HTR-8/SVneo (cell line): ENCODE measurements at regions not wholly inside any gene's neighbourhood (a gene's known extent, or its start where the extent isn't known, plus 50 kb on each side); places are given as distances from the start of the nearest gene placed in this dataset.

Experiments used
- DNase-seq: peaks from one replicate; pipeline ENCODE4 v3.0.0; 2011; ENCODE audit warnings: low spot score, mixed read lengths; ENCODE audit not compliant: insufficient read length
- FAIRE-seq: peaks from 2 replicates; lab custom pipeline; 2011; peaks lifted over from hg19 to GRCh38; lab: Jason Lieb, UNC

DNA sequence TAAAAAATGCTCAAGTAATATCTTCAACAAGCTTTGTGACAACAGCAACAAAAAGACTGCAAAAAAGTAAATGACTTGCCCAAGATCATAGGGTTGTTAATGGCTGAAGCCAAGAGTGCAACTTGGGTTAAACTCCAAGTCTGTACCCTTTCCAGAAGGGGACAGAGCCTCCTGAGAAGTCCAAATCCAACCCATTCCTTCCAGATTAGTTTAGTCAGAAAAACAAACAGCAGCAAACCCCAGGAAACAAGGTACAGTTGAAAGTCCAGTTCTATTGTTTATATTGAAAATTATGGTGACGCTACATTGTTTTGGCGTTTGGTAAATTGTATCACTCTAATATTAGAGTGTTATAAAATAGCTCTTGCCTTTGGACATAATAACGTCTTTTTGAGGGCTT is 239.9 kb downstream of the SPTSSA start:
- DNase-seq (no peak), FAIRE-seq (no peak)

DNA sequence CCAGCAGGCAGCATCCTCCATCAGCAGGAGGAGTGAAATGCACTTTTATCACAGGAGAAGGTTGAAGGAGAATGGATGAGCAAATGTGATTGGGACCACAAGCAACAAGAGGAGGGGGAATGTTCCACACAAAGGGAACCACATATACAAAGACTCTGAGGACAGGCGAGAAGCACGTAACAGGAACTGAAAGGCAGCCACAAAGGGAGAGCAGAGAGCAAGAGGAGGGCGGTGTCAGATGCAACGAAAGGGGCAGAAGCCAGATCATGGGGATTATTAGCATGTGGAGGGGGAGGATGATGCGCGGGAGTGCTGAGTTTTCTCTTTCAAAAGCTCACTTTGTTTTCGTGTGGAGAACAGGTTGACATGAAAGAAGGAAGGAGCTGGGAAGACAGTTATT is 241.1 kb downstream of the SPTSSA start:
- no peak for FAIRE-seq
- DNase-seq = no peak

DNA sequence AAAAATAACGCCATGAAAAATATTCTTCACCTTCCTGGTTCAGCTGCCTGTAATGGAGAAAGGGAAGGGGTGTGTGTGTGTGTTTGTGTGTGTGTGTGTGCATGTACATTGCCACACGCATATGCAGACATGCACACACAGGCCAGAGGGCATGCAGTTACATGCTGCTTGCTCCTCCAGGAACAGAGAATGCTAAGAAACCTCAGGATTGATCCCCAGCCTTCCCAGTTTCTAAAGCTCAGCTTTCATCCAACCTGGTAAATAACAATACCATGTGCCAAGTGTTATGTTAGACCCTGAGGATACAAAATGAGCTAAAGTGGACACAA is 241.7 kb downstream of the SPTSSA start:
- FAIRE-seq = no peak

DNA sequence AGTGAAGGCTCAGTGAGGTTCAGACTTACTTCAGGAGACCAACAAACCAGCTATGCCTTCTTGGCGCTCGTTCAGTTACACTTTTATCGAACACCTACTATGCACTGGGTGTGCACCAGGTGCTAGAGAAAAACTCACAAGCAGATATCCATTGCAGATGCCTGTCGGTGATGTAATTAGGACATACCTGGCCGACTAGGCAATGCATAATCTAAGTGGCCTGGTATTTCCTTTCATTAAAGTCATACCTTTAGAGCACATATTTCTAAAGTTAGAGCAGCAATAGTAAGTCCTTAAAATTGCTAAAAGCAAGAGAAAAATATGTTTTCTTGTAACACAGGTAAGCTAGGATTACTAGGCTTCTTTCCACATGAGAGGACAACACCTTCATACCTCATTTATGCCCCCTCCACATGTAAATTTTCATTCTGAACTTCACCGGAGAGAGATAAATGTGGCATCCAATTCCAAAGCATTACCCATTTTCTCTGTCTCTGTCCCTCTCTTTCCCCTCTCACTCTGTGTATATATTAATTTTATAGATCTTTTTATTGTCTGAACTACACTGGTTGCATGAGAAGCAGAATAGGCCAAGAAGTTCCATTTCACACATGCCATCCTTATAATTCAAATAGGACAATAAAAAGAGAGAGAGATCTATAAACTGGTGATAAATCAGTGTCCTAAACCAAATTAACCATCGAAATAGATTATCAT is 242.2 kb downstream of the SPTSSA start:
- FAIRE-seq (no peak), DNase-seq (no peak)

More for the DNA sequence above, 241.7 kb downstream of the SPTSSA start:
- DNase-seq = no peak

DNA sequence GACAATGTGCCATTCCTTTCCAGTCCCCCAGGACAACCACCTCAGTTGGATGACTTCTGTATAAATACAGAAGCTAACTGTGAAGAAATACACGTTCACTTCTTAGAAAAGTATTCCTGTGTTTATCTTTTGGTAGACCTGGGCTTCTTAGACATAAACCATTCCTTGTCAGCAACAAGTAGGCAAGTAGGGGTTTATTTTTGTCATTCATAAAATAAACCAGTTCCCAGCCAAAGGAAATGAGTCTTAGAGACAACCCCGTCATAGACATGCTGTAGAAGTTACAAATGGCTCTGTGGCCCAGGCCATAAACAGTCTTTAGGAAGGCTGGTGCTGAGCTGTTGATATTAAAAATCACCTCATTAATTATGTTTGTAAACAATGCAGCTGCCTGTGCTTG is 243.2 kb downstream of the SPTSSA start:
- FAIRE-seq = no peak
- no peak for DNase-seq

DNA sequence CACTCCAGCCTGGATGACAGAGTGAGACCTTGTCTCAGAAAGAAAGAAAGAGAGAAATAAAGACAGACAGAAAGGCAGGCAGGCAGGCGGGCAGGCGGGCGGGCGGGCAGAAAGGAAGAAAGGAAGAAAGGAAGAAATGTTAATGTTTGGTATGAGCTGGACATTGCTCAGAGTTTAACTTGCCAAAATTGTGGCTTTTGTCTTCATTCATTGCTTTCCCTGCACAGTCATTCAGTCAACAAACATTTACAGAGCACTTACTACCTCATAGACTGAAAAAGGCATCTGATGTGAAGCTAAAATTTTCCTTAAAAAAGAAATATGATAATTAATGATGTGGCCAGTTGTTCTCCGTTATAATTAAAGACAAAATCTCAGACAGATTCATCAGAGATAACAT is 247.1 kb downstream of the SPTSSA start:
- DNase-seq (no peak), FAIRE-seq (no peak)

DNA sequence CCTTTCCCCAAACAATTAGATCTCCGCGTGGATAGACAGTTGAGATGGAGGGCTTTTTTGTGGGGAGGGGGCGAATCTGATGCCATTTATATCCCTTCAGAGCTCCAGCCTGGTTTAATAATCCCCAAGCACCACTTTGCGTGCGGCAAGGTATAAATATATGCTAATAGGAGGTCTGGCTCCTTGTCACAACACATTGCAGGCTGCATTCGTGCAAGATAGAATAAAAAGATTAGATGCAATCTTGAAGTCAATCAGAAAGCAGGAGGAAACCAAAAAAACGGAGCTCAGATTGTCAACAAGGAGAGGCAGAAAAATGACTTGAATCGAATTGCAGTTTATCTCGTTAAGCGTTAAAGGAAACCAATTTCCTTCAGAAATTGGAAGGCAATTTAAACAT is 248.7 kb downstream of the SPTSSA start:
- no peak for DNase-seq
- no peak for FAIRE-seq

DNA sequence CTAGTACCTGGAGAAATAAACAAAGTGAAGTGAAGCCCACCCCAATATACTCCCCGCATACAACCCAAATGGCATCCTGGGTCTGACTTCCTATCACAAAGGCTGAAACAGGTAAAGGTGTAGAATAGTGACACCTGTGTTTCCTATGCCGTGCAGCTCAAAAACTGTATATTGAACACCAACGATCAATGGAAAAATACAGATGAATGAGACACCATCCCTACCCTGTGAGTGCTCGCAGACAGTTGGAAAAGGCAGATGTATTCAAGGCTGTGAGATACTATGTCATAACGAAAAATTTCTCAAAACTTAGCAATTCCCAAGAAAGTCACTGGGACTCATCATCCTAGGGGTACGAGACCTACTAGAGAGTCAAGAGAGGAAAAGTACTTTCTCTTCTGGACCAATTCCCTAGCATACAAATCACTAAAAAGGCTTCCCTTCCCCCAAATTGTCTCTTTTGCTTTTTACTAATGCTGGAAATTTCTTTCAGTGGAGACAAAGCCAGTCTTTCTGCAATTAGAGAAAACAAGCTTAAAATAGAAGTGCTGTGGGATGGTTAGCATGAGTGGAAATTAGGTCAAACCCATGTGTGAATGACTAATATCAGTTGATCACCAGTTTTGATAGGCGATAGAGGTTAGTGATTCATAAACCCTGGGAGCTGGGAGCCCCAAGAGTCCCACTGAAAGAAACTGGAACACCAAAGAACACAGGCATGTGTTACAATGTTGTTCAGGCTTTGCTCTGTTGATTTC is 249.7 kb downstream of the SPTSSA start:
- FAIRE-seq (no peak), DNase-seq (no peak)

DNA sequence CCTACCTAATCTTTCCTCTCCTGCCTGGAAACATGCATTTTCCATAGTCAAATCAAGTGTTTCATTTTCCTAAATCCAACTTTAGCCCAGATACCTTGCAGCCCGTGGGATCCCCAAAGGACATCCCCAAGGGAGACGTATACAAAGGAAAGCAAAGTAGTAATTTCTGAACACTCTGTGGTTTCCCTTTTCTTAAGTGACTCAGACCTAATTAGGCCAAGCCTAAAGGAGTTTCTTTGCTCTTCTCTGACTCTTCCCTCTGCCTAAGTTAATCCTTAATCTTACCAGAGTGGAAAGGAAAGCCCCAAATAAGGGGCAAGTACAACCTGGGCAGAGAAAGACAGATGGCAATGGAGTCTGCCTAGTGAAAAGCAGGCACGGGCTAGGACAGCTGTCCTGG is 250.3 kb downstream of the SPTSSA start:
- DNase-seq = no peak
- FAIRE-seq = no peak

DNA sequence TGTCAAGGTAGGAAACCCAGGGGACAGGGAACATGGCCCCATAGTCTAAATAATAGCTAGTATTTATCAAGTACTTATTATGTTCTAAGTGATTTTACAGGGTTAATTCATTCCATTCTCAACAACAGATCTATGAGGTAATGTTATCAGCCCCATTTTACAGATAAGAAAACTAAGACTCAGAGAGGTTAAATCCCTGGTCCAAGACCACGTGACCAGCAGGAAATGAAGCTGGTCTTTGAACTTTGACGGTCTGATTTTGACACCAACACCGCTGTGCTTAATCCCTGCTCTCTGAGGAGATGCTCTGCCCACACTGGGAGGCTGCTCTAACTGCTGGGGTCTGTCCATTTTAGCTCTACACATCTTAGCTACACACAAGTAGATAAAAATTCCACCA is 253.5 kb downstream of the SPTSSA start:
- FAIRE-seq (no peak), DNase-seq (no peak)

DNA sequence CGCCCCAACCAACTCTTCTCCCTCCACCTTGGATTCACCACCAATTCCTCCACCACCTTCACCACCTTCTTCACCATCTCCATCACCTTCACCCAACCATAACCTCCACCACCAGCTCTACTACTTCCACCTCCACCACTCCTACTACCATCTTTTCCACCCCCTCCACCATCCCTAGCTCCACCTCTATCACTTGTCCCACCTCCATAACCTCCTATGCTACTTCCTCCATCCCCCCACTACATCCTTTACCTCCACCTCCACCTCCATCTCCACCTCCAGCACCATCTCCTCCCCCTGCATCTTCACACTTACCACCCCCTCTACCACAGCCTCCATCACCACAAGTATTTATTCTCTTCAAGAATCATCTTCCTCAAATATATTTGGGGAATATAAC is 254.9 kb upstream of the EGLN3 start:
- FAIRE-seq (no peak), DNase-seq (no peak)

DNA sequence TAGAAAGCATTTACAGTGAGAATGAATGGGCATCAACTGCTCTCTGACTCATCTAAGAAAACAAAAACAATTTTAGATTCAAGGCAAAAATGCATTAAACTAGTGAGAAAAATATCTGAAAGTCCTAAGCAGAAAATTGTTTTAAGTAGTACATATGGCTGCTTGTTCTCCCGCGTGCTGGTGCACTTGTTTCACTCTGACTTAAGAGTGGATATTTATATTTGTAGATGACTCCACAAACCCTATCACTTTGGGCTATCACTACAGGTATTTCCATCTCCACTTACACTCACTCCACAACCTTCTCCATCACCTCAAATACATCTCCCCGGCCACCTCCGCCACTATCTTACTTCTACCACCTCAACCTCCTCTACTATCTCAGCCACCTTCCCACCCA is 253.9 kb upstream of the EGLN3 start:
- FAIRE-seq = no peak
- DNase-seq = no peak

DNA sequence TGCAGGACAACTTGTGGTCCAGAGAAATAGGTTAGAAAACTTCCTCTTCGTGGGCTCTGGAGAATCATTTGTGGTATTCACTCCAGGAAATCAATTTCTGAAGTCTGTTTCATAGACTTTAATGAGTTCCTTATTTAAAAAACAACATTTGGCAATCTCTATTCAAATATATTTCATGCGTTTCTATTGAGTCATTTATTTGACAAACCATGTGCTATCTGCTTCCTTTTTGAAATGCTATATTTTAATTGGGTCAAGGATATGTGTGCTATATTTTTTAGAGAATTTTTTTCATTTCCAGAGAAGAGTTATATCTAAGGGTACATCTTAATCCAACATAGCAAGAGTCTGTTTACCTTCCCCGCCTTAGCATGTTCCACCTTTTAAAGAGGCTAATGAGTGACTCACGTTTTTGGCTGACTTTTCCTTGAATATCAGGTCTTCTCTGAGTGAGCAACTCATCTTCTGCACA is 252.4 kb upstream of the EGLN3 start:
- no peak for DNase-seq
- FAIRE-seq = no peak

DNA sequence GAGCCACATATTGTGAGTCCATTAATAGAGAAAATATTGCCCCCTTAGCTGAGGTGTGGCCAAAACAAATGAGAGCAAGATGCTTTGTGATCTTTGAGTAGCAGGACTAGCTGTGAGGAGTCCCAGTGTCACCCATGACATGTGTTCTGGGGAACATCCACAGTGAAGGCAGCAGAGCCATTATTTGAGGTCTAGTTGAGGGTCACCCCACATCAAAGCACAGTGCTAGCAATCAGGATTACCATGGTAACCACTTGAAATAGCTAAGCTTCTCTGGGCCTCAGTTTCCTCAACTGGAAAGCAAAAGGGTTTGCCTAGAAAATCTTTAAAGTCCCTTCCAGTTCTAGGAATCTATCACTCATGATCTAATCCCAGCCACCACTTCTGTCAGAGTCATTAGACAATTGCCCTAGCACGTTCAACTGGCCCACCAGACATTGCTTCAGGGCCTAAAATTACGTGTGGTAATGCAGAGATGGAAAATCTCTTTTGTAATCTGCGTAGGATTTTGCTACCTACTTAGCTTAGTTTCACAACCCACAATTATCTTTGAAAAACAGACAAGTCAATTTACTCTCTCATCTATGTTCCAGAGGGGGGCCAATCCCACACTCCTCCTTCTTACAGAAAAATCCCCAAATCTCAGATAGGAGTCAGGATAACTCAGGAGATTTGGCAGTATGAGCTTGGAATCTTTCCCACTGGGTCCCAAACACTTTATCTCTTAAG is 251.2 kb upstream of the EGLN3 start:
- no peak for DNase-seq
- no peak for FAIRE-seq

DNA sequence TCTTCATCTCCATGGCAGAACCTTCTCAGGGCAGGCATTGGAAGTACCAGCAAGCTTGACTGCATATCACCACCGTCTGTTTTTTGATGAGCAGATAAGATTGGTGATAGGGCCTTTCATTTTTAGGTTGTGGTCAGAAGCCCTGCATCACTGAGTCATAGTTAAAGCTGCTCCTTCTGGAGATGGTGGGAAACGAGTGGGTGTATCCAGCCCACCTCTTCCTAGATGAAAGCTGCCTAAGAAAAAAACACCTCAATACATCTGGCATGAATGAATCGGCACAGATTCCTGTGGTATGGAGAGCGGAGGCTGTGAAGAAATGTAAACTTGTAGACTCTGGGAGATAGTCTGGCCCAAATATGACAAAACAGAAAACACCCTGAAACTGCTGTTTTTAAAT is 248.7 kb upstream of the EGLN3 start:
- FAIRE-seq (no peak), DNase-seq (peak; percentile 15)

DNA sequence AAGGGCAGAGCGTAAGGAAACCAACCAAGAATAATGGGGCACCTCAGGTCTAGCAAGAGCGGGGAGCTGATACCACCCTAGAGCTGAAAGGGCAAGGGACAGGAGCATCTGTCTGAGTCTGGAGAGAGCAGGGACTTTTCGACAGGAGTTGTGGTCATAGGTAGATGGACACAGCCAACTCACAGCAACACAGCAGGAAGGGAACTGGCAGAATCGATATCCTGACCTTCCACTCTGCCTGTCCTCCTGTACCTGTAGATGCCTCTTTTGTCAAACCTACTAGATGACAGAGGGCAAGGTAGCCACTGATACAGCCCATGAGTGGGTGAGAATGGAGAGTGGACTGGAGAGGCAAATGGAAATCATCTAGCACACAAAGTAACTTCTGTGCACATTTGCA is 247.2 kb upstream of the EGLN3 start:
- DNase-seq (no peak), FAIRE-seq (no peak)

DNA sequence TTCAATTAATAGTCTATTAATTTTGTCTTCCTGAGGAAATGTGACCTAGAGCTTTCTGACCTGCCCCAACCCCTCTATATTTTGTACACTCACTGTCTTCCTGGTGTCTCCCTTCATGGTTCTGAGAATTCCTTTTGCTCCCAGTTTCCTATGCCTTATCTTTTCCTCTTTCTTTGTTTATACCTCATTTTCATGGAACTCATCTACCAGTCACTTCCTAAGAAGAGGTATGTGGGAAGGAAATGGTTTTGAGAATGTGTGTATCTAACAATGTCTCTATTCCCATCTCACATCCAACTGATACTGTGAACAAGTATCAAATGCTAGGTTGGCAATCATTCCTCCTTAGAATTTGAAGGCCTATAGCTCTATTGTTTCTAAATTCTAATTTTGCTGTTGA is 245.1 kb upstream of the EGLN3 start:
- no peak for FAIRE-seq
- no peak for DNase-seq

DNA sequence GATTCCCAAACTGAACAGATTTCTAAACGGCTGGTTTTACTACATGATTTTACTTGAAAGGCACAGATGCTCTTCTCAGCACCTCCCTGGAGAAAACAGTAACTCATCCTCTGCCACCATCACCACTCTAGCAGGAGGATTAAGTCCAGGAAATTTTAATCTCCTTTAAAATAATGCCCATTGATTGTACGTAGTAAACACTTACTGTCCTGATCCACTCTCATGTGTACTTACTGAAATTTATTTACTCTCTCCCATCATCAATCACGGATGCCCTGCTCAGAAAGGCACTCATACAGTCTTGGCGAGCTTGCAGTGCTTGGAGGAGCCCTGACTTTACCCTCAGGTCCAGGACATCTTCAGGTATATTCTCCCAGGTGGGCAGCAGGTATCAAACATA is 239.8 kb upstream of the EGLN3 start:
- DNase-seq (no peak), FAIRE-seq (no peak)

DNA sequence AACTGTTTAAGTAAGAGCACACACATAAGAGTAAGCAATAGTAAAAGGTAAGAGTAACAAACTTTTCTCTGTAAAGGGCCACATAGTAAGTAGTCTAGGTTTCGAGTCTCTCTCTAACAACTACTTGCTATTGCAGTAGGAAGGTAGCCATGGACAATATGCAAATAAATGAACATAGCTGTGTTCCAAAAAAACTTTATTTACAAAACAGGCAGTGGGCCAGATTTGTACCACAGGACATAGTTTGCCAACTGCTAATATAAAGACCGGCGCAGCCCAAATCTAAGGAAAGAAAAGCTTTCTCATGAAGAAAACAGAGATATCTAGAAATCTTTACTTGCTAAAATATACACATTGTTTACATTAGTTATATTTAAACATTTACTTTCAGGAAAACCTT is 239.0 kb upstream of the EGLN3 start:
- FAIRE-seq (no peak), DNase-seq (no peak)

DNA sequence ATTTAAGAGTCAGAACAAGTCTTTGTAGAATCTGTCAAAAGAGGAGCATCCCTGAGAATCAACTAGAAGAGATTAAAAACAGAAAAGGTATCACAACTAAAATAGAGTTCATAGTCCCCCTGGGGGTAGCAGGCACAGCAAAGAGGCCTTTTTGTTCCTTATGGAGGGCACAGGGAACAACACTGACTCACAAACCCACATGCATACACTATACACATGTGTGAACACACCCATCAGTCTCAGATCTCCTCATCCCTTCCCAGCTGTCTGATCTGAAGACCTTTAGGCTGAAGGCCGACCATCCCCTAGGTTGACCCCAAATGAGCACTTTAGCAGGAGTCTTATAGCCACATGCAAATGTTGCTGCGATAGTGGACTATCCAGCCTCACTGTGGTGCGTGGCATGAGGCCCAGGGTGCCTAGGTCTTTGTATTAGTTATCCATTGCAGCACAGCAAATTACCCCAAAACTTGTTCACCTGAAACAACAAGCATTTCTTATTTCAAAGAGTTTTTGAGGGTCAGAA is 236.7 kb upstream of the EGLN3 start:
- no peak for FAIRE-seq
- no peak for DNase-seq

DNA sequence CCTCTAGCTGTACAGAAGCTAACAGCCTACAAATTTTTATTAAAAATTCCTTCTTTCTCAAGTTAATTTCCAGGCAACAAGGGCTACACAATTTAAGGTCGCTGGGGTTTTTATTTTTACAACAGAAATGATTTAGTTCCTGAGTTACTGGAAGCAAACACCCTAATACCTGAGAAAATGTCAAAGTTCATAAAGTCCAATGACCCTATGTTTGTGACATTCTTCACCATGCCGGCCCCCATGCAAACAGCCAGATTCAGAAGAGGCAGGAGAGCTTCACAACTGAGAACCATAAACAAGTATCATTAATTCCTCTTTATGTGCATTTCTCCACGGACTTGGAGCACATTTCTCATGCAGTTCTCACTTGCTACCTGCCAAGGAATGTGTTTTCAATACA is 236.2 kb upstream of the EGLN3 start:
- no peak for FAIRE-seq

More for the DNA sequence above, 236.2 kb upstream of the EGLN3 start:
- DNase-seq = no peak
